Skin of body (tissue), 1 donor: ENCODE measurements at regions not wholly inside any gene's neighbourhood (a gene's known extent, or its start where the extent isn't known, plus 50 kb on each side); places are given as distances from the start of the nearest gene placed in this dataset.

ENCODE experiments used
- DNase-seq: peaks from one replicate; lab custom pipeline; 2025; lab: John Stamatoyannopoulos, UW

DNA sequence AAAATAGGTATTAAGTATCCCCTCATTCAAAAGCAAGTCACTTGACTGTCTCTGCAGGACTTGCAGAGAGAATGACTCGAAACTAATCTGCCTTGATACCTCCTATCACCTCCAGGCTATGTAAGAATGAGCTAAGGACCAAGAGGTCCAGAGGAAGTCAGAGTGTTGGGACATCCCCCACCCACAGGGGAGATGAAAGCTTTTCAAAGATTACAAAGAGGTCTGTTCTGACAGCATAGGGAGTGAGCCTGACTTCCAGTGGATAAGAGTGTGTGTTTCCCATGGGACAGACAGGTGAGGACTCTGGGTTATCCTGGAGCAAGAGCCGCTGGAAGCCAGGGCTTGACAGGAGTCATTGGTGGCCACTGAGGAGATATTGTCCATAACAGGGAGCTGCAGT lies 85.0 kb upstream of the TACR1 start:
- DNase-seq = no peak

DNA sequence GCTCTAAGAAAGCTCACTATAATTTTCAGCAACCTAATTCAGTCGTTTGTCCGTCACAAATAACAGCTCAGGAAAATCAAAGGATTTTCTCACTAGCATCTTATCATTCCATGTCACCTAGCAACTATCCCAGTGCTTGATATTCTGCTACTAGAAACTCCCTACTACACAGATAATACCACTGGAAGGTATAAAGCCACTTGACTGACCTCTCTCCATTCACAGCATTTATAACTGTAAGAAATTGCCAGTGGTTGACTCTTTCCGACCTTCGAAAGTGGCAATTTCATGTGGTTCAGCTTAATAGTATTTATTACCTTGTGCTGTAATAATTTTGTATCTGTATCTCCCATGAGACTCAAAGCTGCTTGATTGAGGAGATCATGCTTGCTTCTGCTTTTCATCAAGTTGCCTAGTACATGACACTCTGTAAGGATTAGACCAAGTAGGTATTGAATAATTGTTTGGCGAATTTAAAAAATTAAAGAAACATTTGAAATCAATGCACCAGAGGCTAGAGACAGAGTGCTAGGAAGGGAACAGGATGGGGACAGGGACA lies 79.6 kb upstream of the TACR1 start:
- DNase-seq = no peak

DNA sequence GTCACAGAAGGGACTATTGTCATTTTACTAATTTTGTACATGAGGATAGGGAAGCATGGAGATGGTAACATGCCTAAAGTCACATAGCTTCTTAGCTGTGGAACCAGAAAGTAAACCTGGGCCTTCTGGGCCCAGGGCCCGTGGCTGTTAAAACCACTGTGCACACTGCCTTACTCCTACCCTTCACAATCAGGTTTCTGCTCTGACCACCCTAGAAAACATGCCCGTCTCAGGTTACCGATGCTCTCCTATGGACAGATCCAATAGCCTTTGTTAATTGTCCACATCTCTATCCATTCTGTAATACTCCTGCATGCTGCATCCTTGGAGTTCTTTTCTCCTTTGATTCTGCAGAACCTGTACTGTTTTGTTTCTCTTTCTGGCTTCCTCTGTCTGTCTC lies 79.0 kb upstream of the TACR1 start:
- no peak for DNase-seq

DNA sequence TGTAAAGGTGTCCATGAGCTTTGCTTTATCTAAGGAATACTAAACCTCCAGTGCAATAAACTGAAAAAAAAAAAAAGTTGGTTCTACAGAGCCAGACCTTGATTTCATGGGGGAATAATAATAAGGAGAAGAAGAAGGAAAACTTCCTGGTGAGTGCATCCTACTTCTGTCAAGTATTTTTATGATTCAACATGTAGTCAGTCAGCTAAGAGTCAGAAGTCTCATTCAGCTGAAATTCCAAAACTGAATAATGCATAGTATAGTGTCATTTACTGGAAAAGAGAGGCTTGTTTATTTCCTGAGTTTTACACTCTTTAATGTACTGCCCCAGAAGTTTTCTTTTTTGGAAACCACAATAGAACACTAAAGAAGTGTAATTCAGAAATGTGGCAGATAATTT lies 77.8 kb upstream of the TACR1 start:
- DNase-seq = no peak

DNA sequence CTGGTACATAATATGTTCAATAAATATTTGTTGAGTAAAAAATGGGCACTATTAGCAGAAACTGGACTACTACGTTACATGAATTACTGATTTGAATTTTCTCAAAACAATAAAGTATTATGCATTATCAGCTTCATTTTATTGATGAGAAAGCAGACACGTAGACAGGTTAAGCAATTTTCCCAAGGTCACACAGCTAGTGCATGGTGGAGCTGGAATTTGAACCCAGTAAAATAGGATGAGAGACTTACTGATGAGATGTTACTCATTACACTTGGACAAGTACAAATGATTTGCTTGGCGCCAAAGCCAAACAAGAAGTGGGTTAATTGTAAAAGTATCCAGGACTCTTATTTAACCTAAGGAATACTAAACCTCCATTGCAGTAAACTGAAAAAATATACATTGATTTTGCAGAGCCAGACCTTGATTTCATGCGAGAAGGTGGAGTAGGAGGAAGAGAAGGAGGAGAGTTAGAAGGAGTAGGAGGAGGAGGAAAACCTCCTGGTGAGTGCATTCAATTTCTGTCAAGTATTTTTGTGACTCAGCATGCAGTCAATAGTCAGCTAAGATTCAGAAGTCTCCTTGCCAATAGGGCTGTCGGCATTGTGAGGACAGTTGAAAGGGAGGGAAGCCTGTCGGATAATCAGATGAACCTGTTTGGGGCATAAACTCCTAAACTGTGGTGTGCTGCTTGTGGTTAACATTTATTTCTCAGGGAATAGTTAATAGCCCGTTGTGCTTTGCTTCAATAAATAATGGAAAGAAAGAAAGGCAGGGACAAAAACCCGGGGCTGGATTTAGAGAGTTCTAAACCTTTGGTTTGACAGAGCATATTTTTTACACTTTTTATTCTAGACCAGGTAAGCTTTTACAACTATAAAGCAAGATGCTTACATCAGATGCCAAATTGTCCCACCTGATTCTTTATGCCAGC lies 77.0 kb upstream of the TACR1 start:
- no peak for DNase-seq

DNA sequence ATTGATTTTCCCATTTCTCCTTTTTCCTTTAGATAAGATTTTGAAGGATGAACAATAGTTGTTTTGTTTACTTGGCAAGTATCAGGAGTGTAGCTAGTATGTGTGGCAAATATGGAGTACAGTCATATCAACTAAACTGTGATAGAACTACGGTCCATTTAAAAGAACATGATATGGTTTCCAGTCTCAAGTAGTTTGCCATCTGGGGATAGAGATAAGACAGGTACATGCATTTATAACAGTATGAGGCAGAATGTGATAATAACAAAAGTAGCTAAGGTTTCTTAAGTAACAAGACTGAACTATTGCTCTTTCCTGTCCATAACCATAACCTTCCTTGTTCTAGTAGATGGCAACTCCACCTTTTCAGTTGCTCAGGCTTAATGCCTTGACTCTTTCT lies 75.6 kb upstream of the TACR1 start:
- no peak for DNase-seq

DNA sequence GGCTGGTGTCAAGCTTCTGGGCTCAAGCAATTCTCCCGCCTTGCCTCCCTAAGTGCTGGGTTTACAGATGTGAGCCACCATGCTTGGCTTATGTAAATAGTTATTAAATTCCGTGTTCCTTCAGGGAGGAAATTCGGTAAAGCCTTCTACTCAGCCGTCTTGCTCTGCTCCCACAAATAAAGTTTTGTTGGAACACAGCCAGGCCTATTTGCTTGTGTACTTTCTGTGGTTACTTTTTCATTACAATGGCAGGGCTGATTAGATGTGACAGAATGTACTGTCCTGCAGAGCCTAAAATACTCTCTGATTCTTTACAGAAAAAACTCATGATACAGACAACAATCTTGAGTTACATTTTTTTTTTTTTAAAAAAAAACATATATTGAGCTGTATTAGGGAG lies 68.8 kb upstream of the TACR1 start:
- DNase-seq = no peak

DNA sequence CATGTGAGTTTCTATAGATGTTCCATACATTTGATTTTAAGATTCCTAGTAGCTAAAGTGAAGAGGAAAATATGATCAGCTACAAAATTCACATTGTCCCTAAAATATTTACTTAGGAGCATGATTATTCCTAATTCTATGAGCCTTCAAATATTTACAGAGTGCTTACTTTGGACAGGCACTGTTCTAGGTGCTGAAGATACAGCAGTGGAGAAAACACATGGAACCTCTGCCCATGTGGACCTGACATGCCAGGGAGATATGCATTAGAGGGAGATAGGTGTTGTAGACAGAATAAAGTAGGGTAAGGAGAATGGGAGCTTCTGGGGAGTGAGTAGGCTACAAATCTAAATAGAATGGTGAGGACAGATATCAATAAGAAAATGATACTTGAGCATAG lies 62.6 kb upstream of the TACR1 start:
- DNase-seq = no peak

DNA sequence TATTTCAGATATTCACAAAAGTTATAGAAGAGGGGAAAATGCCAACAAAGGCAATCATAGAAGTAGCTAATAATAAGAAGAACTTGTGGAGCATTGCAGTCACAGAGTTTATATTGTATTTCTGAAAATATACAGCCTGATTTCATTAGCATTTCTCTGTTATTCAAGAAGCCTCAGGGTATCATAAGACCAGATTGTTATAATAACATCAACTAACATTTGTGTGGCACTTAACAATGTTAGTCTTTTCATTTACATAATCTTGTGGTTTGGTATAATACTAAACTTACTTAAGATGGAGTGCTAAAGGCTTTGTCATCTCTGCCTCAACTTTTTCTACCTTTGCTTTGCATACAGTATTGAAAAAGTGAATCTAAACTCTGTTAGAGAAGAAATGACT lies 61.6 kb upstream of the TACR1 start:
- no peak for DNase-seq

DNA sequence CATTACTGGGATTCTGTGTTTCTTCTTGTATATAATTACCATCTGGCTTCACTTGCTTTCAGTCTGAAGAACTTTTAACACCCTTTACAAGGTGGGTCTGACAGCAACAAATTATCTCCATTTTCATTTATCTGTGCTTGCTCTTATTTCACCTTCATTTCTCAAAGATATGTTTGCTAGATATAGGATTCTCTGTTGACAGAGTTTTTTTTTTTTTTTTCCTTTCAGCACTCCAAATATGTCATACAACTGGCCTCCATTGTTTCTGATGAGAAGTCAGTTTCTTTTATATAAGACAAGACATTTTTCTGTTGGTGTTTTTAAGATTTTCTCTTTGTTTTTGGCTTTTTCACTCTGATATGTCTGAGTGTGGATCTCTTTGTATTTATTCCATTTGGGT lies 59.3 kb upstream of the TACR1 start:
- DNase-seq = no peak

DNA sequence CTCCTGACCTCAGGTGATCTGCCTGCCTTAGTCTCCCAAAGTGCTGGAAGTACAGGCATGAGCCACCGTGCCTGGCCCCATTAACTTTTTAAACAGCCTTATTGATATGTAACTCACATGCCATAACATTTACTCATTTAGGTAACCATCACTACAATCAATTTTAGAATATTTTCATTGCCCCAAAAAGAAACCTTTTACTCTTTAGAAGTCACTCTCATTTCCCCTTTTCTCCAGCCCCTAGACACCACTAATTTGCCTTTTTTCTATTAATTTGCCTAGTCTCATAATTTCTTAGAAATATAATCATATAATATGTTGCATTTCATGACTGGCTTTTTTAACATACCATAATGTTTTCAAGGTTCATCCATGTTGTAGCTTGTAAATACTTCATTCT lies 57.2 kb upstream of the TACR1 start:
- no peak for DNase-seq

DNA sequence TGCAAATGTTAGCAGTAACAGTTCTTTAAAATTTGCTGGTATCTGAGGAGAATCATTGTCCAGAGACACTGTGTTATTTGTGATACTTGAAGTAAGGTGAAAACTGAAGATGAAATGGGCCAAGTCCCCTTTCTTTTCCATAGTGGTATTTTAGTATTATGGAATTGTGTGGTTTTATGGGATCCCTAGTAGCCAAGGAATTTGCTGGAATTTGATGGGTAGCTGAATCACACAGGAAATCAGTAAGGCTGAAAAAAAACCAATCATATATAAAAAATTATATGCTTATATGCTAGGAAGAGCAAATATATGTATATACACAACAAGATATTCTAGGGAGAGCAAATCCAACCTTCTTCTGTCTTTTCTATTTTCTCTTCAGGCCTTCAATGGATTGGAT lies 54.2 kb upstream of the TACR1 start:
- no peak for DNase-seq

DNA sequence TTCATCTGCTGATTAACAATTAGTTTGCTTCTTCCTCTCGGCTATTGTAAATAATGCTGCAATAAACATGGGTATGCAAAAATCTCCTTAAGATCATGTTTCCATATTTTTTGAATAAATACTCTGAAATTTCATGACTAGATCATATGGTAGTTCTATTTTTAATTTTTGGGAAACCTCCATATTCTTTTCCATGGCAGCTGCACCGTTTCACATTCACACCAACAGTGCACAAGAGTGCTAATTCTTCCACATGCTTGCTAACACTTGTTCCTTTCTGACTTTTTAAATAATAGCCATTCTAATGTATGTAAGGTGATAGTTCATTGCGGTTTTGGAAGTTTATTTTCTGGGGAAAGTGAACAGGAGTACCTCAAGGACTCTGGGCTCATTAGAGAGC lies 52.6 kb upstream of the TACR1 start:
- DNase-seq = no peak
